AG20443 (cell line): ENCODE measurements at regions not wholly inside any gene's neighbourhood (a gene's known extent, or its start where the extent isn't known, plus 50 kb on each side); places are given as distances from the start of the nearest gene placed in this dataset.
"Not testable (repeated sequence)": the region's sequence is repeated elsewhere in the genome, so short reads cannot be mapped to it uniquely, and the experiment has no call there.

Experiments
- DNase-seq: peaks from one replicate; pipeline ENCODE4 v3.0.0; 2012; ENCODE audit warnings: low spot score, mixed read lengths

DNA sequence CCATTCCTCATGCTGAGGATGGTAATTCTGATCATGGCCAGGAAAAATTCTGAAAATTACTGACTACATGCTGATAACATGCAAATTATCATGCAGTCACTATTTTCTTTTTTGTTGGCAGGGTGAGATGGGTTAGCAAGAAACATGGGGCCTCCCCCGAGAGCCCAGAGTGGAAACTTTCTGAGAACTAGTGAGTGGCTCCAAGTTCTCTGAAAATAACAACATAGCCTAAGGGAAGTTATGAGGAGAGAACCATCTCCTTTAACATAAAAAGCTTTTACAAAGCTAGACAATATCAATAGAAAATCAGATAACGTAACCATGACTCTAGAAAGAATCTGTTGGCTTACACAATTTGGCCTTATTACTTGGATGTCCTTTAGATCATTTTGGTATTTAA lies 254.2 kb downstream of the PLOD2 start:
- DNase-seq, result no peak

GRCh38 chr3:145911016-145911415 lies 250.0 kb downstream of the PLOD2 start:
- DNase-seq, result no peak

GRCh38 chr3:145915787-145916186 lies 245.2 kb downstream of the PLOD2 start:
- DNase-seq, result no peak

DNA sequence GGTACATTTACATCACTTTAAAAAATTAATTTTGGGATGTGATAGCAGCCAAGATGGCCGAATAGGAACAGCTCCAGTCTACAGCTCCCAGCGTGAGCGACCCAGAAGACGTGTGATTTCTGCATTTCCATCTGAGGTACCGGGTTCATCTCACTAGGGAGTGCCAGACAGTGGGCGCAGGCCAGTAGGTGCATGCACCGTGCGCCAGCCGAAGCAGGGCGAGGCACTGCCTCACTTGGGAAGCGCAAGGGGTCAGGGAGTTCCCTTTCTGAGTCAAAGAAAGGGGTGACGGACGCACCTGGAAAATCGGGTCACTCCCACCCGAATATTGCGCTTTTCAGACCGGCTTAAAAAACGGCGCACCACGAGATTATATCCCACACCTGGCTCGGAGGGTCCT lies 233.2 kb downstream of the PLOD2 start:
- DNase-seq, result not testable (repeated sequence)

GRCh38 chr3:145936971-145937370 lies 224.0 kb downstream of the PLOD2 start:
- peak; percentile 38 for DNase-seq

DNA sequence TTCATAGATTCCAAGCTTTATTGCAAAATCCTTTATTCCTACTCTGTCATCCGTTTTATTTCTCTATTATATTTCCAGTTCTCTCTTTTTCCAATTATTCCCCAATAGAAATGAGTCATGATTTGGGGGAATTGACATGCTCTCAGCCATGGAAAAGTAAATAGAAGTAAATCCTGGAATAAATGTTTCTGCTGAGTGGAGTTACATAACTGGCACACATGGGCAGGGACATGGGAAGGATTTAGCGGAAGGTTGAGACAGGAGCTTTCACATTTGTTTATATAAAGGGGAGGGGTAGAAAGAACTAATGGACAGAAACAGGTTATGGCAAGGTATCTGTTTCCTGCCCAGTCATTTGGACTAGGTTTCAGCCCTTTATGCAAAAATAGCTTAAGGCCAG lies 221.6 kb downstream of the PLOD2 start:
- DNase-seq, result no peak

- peak; percentile 20 for DNase-seq
These were observed 218.9 kb downstream of the PLOD2 start for GRCh38 chr3:145942052-145942451.

DNA sequence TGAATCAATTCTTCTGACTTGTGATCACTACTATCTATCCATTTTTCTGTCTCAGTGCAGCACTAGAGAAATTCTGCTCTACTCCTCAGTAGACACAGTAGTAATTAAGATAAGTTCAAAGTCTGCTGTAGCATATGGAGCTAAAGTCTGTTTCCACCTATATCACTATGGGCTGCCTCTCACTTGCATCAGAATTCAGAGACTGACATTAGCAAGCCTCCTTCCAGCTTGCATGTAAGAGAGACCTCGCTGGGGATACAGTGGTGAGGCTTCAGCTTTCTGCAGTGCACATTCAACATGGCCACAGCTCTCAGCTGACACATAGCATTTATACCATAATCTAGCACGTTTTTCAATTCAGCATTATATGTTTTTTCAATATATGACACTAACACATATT lies 217.0 kb downstream of the PLOD2 start:
- no peak for DNase-seq

DNA sequence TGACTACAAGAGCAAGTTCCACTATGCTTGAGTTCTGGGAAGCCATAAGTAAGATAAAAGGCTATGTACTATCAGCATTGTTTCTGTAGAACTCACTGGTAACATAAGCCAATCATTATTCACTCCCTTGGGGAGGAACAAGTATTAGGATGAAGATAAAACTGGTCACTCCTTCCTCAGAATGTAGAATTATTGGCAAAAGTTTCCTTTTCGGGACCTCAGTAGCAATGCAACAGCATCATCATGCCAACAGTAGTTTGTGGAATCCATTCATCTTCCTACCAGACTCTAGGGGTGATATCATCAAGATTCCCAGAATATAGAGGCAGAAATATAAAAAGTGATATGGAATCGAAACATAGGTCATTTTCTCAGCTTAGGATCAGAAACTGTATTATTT lies 209.5 kb downstream of the PLOD2 start:
- no peak for DNase-seq

DNA sequence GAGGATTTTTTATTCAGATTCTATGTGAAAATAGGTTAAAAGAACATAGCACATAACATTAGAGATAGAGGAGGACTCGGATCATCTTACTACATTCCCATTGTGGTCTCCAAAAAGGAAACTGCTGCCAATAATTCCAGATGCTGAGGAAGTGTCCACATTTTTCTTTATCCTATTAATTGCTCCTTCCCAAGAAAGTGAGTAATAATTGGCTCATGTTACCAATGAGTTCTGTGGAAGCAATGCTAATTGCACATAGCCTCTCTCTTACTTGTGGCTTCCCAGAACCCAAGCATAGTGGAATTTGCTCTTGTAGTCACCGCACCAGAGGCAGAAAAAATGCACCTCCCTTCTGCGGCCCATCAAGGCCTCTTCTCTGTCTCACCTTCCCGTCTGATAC lies 208.4 kb downstream of the PLOD2 start:
- DNase-seq, result peak; percentile 65

DNA sequence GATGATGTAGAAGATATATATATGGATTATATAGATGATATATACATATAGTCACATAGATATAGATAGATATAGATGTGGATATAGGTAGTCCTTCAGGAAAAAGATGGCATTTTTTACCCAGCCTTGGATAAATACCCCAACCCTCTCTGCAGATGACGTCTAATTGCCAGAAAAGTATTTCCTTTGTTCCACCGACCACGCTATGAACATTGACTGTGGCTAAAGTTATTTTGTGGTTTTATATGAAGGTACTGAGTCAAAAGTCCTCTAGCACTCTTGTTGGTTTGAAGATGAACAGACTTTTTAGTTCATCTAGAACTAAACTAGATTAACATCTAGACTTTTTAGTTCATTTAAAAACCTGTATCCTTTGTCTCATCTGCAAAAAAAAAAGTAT lies 207.7 kb downstream of the PLOD2 start:
- no peak for DNase-seq

GRCh38 chr3:145959457-145960088 lies 201.4 kb downstream of the PLOD2 start:
- DNase-seq, result no peak

- no peak for DNase-seq
These were observed 197.9 kb downstream of the PLOD2 start for GRCh38 chr3:145963111-145963510.

- DNase-seq, result no peak
These were observed 193.9 kb downstream of the PLOD2 start for GRCh38 chr3:145967043-145967442.

- no peak for DNase-seq
These were observed 189.8 kb downstream of the PLOD2 start for GRCh38 chr3:145971186-145971585.

DNA sequence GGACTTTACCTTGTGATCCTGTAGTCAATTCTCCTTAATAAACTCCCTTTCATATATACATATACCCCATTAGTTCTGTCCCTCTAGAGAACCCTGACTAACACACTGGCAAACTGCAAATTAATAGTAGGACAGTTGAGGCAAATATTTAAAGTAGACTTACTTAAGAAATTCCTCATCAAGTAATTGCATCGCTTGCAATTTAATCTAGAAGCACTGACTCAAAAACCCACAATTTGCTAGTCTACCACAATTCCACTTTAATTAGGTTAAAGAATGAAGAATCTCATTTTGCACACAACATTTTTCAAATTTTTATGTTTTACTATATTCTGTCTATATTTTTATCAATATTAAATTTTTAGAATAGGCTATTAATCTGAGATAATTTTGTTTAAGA lies 188.1 kb downstream of the PLOD2 start:
- DNase-seq, result no peak

DNA sequence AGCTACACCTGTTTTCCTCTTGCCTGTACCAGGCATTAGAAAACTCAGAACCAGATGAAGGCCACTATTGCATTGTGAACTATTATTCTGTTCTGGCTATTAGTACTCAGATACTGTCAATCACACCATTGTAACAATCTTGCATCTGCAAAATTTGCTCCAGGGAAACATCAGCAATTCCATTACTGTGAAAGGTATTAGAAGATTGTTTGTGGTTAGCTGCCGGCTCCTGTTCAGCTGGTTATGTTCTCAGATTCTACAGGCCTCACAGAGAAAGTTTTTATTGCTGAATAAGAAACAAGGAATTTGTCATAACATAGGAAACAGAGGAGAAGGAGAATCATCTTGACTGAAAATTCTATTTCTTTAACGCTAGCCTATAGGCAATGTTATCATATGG lies 179.9 kb downstream of the PLOD2 start:
- DNase-seq, result peak; percentile 6

DNA sequence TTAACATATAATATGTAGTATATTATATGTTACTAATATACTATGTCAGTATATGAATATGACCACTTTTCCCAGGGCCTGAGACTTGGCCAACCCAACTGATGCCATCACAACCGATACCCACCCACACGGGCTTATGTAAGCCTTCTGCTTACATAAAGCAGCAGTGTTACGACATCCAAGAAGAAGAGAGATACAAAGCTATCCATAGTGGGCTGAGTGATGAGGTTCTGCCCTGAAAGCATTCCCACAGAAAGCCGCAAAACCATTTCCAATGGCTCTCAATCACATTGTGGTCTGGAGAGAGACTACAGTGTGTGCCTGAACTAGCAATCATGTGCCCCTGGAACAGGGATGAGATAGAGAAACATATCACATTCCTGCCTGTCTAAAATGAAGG lies 177.9 kb downstream of the PLOD2 start:
- DNase-seq, result no peak
